H1 (cell line): ENCODE measurements at regions not wholly inside any gene's neighbourhood (a gene's known extent, or its start where the extent isn't known, plus 50 kb on each side); places are given as distances from the start of the nearest gene placed in this dataset.

Source experiments
- CTCF ChIA-PET: fragments of 300-600 bp; sonication (Branson Sonifier 250); formaldehyde crosslinking; loops from one replicate; lab custom pipeline; 2021; ENCODE audit not compliant: partially characterized antibody; lab: Charles Lee
- POLR2A ChIA-PET: fragments of 300-600 bp; sonication (Branson Sonifier 250); formaldehyde crosslinking; loops from one replicate; lab custom pipeline; 2021; ENCODE audit warnings: inconsistent platforms; ENCODE audit not compliant: partially characterized antibody; lab: Charles Lee
- DNase-seq, 2 experiments: peaks; one replicate each; pipeline versions ENCODE4 v3.0.0 to v3.0.0-alpha.2; 2010 to 2022; ENCODE audit warnings: low spot score in 2 of 2, low read depth in 1 of 2, mixed read lengths in 1 of 2
- FAIRE-seq: peaks from 2 replicates; lab custom pipeline; 2011; peaks lifted over from hg19 to GRCh38; lab: Jason Lieb, UNC
- H2AFZ ChIP-seq: 2 replicates; pipeline ENCODE4 v1.8.1; 2012; ENCODE audit warnings: low read length, inconsistent platforms
- H2AK5ac ChIP-seq: 2 replicates; pipeline ENCODE4 v1.6.1; 2013; ENCODE audit warnings: low read depth, low read length
- H2BK120ac ChIP-seq: replicated peaks from 2 replicates; pipeline ENCODE3; 2013; ENCODE audit warnings: low read depth, low read length, inconsistent platforms
- H2BK12ac ChIP-seq: 2 replicates; pipeline ENCODE4 v1.6.1; 2013; ENCODE audit warnings: low read depth, low read length
- H2BK15ac ChIP-seq: 2 replicates; pipeline ENCODE4 v1.6.1; 2013; ENCODE audit warnings: low read length
- H2BK20ac ChIP-seq: 2 replicates; pipeline ENCODE4 v1.6.1; 2013; ENCODE audit warnings: low read length
- H2BK5ac ChIP-seq: 2 replicates; pipeline ENCODE4 v1.6.1; 2013; ENCODE audit warnings: low read depth, low read length
- H3K14ac ChIP-seq: 2 replicates; pipeline ENCODE4 v1.6.1; 2013; ENCODE audit warnings: inconsistent platforms; ENCODE audit not compliant: insufficient read length
- H3K18ac ChIP-seq: 2 replicates; pipeline ENCODE4 v1.6.1; 2013; ENCODE audit warnings: low read length; ENCODE audit errors: extremely low read depth
- H3K23ac ChIP-seq: 2 replicates; pipeline ENCODE4 v1.6.1; 2013; ENCODE audit warnings: inconsistent platforms; ENCODE audit not compliant: insufficient read length
- H3K23me2 ChIP-seq: 2 replicates; pipeline ENCODE4 v1.6.1; 2013; ENCODE audit warnings: low read depth, low read length
- H3K27ac ChIP-seq: 2 replicates; pipeline ENCODE4 v1.6.1; 2011; ENCODE audit warnings: low read depth, low read length, inconsistent platforms
- H3K27me3 ChIP-seq, 4 experiments: replicated peaks in 1 of 4; 1 replicate in 1 of 4; 2 replicates in 3 of 4; pipeline versions ENCODE4 v1.6.1 to v1.8.1; 2011 to 2013; ENCODE audit warnings: low read length in 3 of 4, mild to moderate bottlenecking in 3 of 4, inconsistent platforms in 2 of 4, mixed read lengths in 2 of 4, moderate library complexity in 1 of 4; ENCODE audit not compliant: control insufficient read depth in 3 of 4, insufficient read depth in 3 of 4; ENCODE audit errors: extremely low read depth in 1 of 4
- H3K36me3 ChIP-seq, 4 experiments: 2 replicates each; pipeline versions ENCODE4 v1.6.1 to v1.8.1; 2011 to 2013; ENCODE audit warnings: mild to moderate bottlenecking in 4 of 4, low read length in 3 of 4, moderate library complexity in 2 of 4, control low read depth in 1 of 4, inconsistent platforms in 1 of 4; ENCODE audit not compliant: insufficient read depth in 4 of 4, control insufficient read depth in 2 of 4
- H3K4ac ChIP-seq: replicated peaks from 2 replicates; pipeline ENCODE3; 2013; ENCODE audit warnings: low read length, low read depth, mixed read lengths, inconsistent platforms; ENCODE audit not compliant: insufficient read length
- H3K4me1 ChIP-seq, 4 experiments: replicated peaks in 1 of 4; 1 replicate in 1 of 4; 2 replicates in 3 of 4; pipeline versions ENCODE4 v1.6.1 to v1.8.1; 2011 to 2013; ENCODE audit warnings: low read length in 3 of 4, inconsistent platforms in 2 of 4, mixed read lengths in 1 of 4; ENCODE audit not compliant: insufficient read depth in 4 of 4, control insufficient read depth in 3 of 4
- H3K4me2 ChIP-seq, 2 experiments: 2 replicates each; pipeline versions ENCODE4 v1.6.1 to v1.8.1; 2011 to 2013; ENCODE audit warnings: low read depth in 2 of 2, low read length in 2 of 2, control low read depth in 1 of 2, inconsistent platforms in 1 of 2, mild to moderate bottlenecking in 1 of 2; ENCODE audit not compliant: insufficient read depth in 1 of 2
- H3K4me3 ChIP-seq, 4 experiments: fragments of 200-600, 300-600 bp in 1 of 4; sonication (generic), shearing (Covaris generic), sonication (Bioruptor Twin) in 1 of 4; 2 replicates each; pipeline versions ENCODE4 v1.5.1 to v1.8.1; 2011 to 2016; ENCODE audit warnings: low read length in 4 of 4, low read depth in 3 of 4, control low read depth in 2 of 4, inconsistent platforms in 2 of 4, mild to moderate bottlenecking in 2 of 4, mixed read lengths in 1 of 4, moderate library complexity in 1 of 4; ENCODE audit not compliant: insufficient read depth in 2 of 4; ENCODE audit errors: extremely low read depth in 1 of 4
- H3K56ac ChIP-seq: replicated peaks from 2 replicates; pipeline ENCODE3; 2013; ENCODE audit warnings: low read depth, mild to moderate bottlenecking, mixed read lengths, low read length, inconsistent platforms; ENCODE audit not compliant: insufficient read length
- H3K79me1 ChIP-seq: 2 replicates; pipeline ENCODE4 v1.6.1; 2013; ENCODE audit warnings: low read depth, low read length, control low read depth
- H3K79me2 ChIP-seq, 2 experiments: 2 replicates each; pipeline versions ENCODE4 v1.6.1 to v1.8.1; 2012 to 2013; ENCODE audit warnings: low read length in 2 of 2, mild to moderate bottlenecking in 2 of 2, inconsistent platforms in 1 of 2; ENCODE audit not compliant: insufficient read depth in 2 of 2, control insufficient read depth in 1 of 2
- H3K9ac ChIP-seq, 4 experiments: replicated peaks in 1 of 4; 1 replicate in 1 of 4; 2 replicates in 3 of 4; pipeline versions ENCODE4 v1.6.1 to v1.8.1; 2011 to 2013; ENCODE audit warnings: low read depth in 3 of 4, low read length in 3 of 4, control low read depth in 2 of 4, mild to moderate bottlenecking in 2 of 4, moderate library complexity in 2 of 4, inconsistent platforms in 1 of 4; ENCODE audit errors: extremely low read depth in 1 of 4
- H3K9me3 ChIP-seq, 2 experiments: 2 replicates each; pipeline versions ENCODE4 v1.6.1 to v1.8.1; 2012 to 2013; ENCODE audit warnings: mild to moderate bottlenecking in 2 of 2, moderate library complexity in 2 of 2, control low read depth in 1 of 2, inconsistent platforms in 1 of 2, low read depth in 1 of 2, low read length in 1 of 2, mixed read lengths in 1 of 2; ENCODE audit not compliant: insufficient read depth in 2 of 2
- H4K20me1 ChIP-seq, 2 experiments: replicated peaks in 1 of 2; 2 replicates each; pipeline versions ENCODE3 to v1.8.1; 2011 to 2013; ENCODE audit warnings: inconsistent platforms in 2 of 2, low read length in 2 of 2, mild to moderate bottlenecking in 1 of 2; ENCODE audit not compliant: insufficient read depth in 2 of 2, control insufficient read depth in 1 of 2
- H4K5ac ChIP-seq: 2 replicates; pipeline ENCODE4 v1.6.1; 2013; ENCODE audit warnings: low read length, low read depth, mixed read lengths, inconsistent platforms; ENCODE audit not compliant: insufficient read length
- H4K8ac ChIP-seq: 2 replicates; pipeline ENCODE4 v1.8.0; 2013; ENCODE audit warnings: mild to moderate bottlenecking, moderate library complexity, low read length, inconsistent platforms; ENCODE audit not compliant: insufficient read depth; ENCODE audit errors: extremely low read depth
- H4K91ac ChIP-seq: replicated peaks from 2 replicates; pipeline ENCODE3; 2013; ENCODE audit warnings: low read length, mixed read lengths, inconsistent platforms; ENCODE audit not compliant: insufficient read length
- CREB1 ChIP-seq: IDR thresholded peaks from 2 replicates; pipeline ENCODE4 v1.6.1; 2012; ENCODE audit warnings: inconsistent platforms
- EGR1 ChIP-seq: IDR thresholded peaks from 2 replicates; pipeline ENCODE4 v1.6.1; 2011; ENCODE audit warnings: low read depth, low read length, borderline replicate concordance
- EZH2 ChIP-seq: fragments of 200-600 bp; sonication (generic); IDR thresholded peaks from 2 replicates; pipeline ENCODE4 v1.7.1; 2012; ENCODE audit warnings: low read depth, mild to moderate bottlenecking, moderate library complexity, low read length, inconsistent platforms; ENCODE audit not compliant: severe bottlenecking
- HDAC6 ChIP-seq: IDR thresholded peaks from one replicate; pipeline ENCODE4 v1.7.1; 2012; ENCODE audit warnings: low read depth, mild to moderate bottlenecking, inconsistent platforms, low read length, moderate library complexity
- JUN ChIP-seq: IDR thresholded peaks from 2 replicates; pipeline ENCODE4 v1.6.1; 2011; ENCODE audit warnings: low read depth, mild to moderate bottlenecking, improper control_type of control experiment, low read length
- KDM1A ChIP-seq: fragments of 200-600, 300-600 bp; sonication (generic); IDR thresholded peaks from 2 replicates; pipeline ENCODE4 v1.7.1; 2016; ENCODE audit warnings: mild to moderate bottlenecking, low read length, borderline replicate concordance
- KDM5A ChIP-seq: fragments of 200-600 bp; IDR thresholded peaks from 2 replicates; pipeline ENCODE4 v1.7.1; 2012; ENCODE audit warnings: mild to moderate bottlenecking, low read length, inconsistent platforms, mixed read lengths
- NANOG ChIP-seq: IDR thresholded peaks from 2 replicates; pipeline ENCODE4 v1.6.1; 2011; ENCODE audit warnings: low read length, low read depth, mild to moderate bottlenecking, inconsistent platforms; ENCODE audit not compliant: insufficient read depth, poor library complexity, severe bottlenecking
- POU5F1 ChIP-seq: IDR thresholded peaks from 2 replicates; pipeline ENCODE4 v1.6.1; 2011; ENCODE audit warnings: low read depth, mild to moderate bottlenecking, low read length, moderate library complexity
- RAD21 ChIP-seq, 2 experiments: IDR thresholded peaks in 1 of 2; conservative IDR thresholded peaks in 1 of 2; 2 replicates each; pipeline ENCODE4 v1.6.1; 2011; ENCODE audit warnings: low read depth in 2 of 2, low read length in 2 of 2, improper control_type of control experiment in 1 of 2, inconsistent platforms in 1 of 2, mild to moderate bottlenecking in 1 of 2, moderate library complexity in 1 of 2
- SAP30 ChIP-seq: fragments of 300-600 bp; sonication (generic); IDR thresholded peaks from 2 replicates; pipeline ENCODE4 v1.7.1; 2012; ENCODE audit warnings: low read length, moderate library complexity, mild to moderate bottlenecking, inconsistent platforms; ENCODE audit not compliant: insufficient read depth, insufficient replicate concordance
- SIX5 ChIP-seq: IDR thresholded peaks from 2 replicates; pipeline ENCODE4 v1.6.1; 2011; ENCODE audit warnings: mild to moderate bottlenecking, low read depth, low read length
- SP2 ChIP-seq: IDR thresholded peaks from 2 replicates; pipeline ENCODE4 v1.6.1; 2012; ENCODE audit warnings: mild to moderate bottlenecking, low read length, inconsistent platforms
- SRF ChIP-seq: IDR thresholded peaks from 2 replicates; pipeline ENCODE4 v1.6.1; 2011; ENCODE audit warnings: mild to moderate bottlenecking, low read depth, low read length, moderate library complexity
- ZNF274 ChIP-seq: IDR thresholded peaks from 2 replicates; pipeline ENCODE4 v1.7.0; 2012; ENCODE audit warnings: low read length, borderline replicate concordance; ENCODE audit errors: extremely low read depth
- WGBS, 2 experiments: shearing (Covaris generic) in 1 of 2; methylation state at CpG; one replicate each; pipeline versions ENCODE4 v1.1.6 to v1.1.7; 2013 to 2015; ENCODE audit warnings: low lambda C conversion rate in 2 of 2, mixed read lengths in 2 of 2, inconsistent platforms in 1 of 2, low coverage in 1 of 2, missing lambda C conversion rate in 1 of 2; ENCODE audit not compliant: insufficient replicate concordance in 2 of 2, insufficient coverage in 1 of 2, insufficient read length in 1 of 2; ENCODE audit errors: extremely low coverage in 1 of 2, missing lambda C conversion rate in 1 of 2; 5-methylcytosine and 5-hydroxymethylcytosine counted together

GRCh38 chr17:51389875-51390274 is 129.5 kb downstream of the UTP18 start:
- H3K4ac ChIP-seq, result no peak overlapping the region
- H2BK5ac ChIP-seq, result no peak overlapping the region
- no peak overlapping the region for H2BK20ac ChIP-seq
- FAIRE-seq (no peak), DNase-seq (no peak)
- H2AK5ac ChIP-seq, result no peak overlapping the region
- H3K9me3 ChIP-seq, result no peaks in the 10 kb centered on the region
- no peak overlapping the region for H3K56ac ChIP-seq
- no peaks in the 10 kb centered on the region for H3K79me1 ChIP-seq
- no peak overlapping the region for H3K18ac ChIP-seq
- H2AFZ ChIP-seq, result no peak overlapping the region
- no peaks in the 10 kb centered on the region for H3K27me3 ChIP-seq
- H3K23me2 ChIP-seq, result no peaks in the 10 kb centered on the region; the same call in 1 of the 2 replicates
- no peaks in the 10 kb centered on the region for H4K20me1 ChIP-seq
- H3K9ac ChIP-seq, result no peak overlapping the region
- no peaks in the 10 kb centered on the region for H3K36me3 ChIP-seq
- H3K27ac ChIP-seq, result no peak overlapping the region
- H3K14ac ChIP-seq, result no peak overlapping the region
- H2BK12ac ChIP-seq, result no peak overlapping the region
- no peak overlapping the region for H3K23ac ChIP-seq
- H3K79me2 ChIP-seq, result no peaks in the 10 kb centered on the region
- no peaks in the 10 kb centered on the region for H3K4me1 ChIP-seq
- POLR2A ChIA-PET, result no interaction called here
- no peak overlapping the region for H4K91ac ChIP-seq
- no peak overlapping the region for H3K4me3 ChIP-seq
- WGBS, 2 experiments, result 85% methylated on average over 1 of the region's 1 CpG; no CpG with 5 or more reads in 1 of the 2 experiments
- H2BK15ac ChIP-seq, result no peak overlapping the region
- CTCF ChIA-PET, result interaction anchor here (1.0 to 2.0 kb wide), 2 partner anchors 36 to 72 kb away, joined by 3 to 4 read pairs; no protein-coding TSS in a partner anchor
- no peak overlapping the region for H3K4me2 ChIP-seq
- no peak overlapping the region for H4K5ac ChIP-seq
- no peak overlapping the region for H4K8ac ChIP-seq
- no peak overlapping the region for H2BK120ac ChIP-seq
- TF ChIP-seq CREB1 (no peak), RAD21 (IDR thresholded peaks at IDR 0.05 in 1 of 2, conservative IDR thresholded peaks at IDR 0.05 in 1 of 2; ENCODE audit: low read depth in 2 of 2, low read length in 2 of 2) (no peak), HDAC6 (no peak), SAP30 (no peak), KDM1A (no peak), SP2 (no peak), ZNF274 (no peak), KDM5A (no peak), EZH2 (no peak), NANOG (no peak), EGR1 (no peak), JUN (no peak), POU5F1 (no peak), SRF (no peak), SIX5 (no peak)
